HG02840 (cell line): ENCODE measurements at regions not wholly inside any gene's neighbourhood (a gene's known extent, or its start where the extent isn't known, plus 50 kb on each side); places are given as distances from the start of the nearest gene placed in this dataset.

Experiments used
- ATAC-seq: cut with Tn5 transposase; IDR thresholded peaks from one replicate; pipeline ENCODE4 v1.9.1; 2021; ENCODE audit warnings: mild to moderate bottlenecking, moderate library complexity, moderate number of reproducible peaks; ENCODE audit not compliant: unreplicated experiment, low FRiP score

DNA sequence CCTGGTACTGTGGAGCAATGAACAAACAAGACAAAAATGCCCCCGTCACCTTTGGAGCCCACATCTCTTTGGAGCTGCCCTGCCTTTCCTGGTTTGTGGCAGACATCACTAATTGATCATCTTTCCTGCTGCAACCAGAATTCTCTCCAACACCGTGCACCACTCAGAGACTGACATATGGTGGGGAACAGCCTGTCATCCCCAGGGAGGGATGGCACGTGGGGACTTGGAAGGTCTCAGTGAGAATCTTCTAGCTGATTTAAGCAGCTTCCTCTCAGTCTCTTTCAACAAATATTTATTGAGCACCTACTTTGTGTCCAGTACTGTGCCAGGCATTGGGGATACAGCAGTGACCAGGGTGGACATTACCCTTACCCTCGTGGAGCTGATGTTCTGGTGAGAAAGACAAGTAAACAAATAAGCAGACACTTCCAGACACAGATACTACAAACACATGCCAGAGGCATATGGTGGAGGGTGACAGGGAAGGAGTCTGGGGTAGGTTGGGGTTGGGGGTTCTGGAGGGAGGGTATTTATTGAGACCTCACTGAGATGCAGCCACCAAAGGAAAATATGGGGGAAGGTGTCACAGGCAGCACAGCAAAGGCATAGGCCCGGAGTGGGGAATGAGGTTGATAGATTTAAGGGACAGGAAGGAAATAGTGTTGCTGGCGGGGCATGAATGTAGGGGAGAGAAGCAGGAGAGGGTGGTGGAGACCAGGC lies 82.3 kb downstream of the CEBPB start:
- no peak for ATAC-seq

DNA sequence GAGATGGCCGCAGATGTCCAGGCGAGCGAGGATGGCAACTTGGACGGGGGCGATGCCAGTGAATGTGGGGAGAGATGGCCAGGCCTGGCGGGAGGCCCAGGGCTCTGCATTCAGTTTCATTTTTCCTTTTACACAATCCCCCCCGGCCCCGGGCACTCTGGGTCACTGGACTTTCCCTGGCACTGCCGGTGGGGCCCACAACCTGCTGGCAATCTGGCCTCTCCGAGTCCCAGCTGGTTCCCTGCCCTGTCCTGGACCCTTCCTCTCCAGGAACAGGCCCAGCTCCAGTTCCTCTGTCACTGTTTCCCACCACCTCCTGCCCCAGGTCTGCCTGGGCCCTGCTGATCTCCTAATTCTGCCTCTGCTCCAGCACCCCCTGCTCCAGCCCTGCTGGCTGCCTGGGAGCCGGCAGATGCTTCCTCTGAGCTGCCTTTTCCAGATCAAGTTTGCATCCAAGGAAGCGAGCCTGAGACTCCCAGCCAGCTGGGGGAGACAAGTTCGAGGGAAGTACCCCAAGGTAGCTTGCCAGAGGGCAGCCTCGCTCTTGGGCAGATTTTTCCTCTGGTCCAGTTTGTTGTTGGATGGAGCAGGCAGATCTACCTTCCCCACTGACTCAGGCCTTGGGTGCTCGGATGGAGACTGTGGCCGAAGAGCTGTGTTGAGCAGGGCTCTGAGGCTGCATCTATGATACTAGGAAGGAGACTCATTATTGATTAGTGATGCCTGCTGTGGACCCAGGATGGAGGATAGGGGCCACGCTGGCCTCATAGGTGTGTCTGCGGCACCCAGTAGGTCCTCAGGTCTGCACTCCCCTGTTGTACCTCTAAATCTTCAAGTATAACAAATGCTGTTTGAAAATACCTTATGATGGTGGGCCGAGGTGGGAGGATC lies 83.2 kb downstream of the CEBPB start:
- ATAC-seq = no peak

DNA sequence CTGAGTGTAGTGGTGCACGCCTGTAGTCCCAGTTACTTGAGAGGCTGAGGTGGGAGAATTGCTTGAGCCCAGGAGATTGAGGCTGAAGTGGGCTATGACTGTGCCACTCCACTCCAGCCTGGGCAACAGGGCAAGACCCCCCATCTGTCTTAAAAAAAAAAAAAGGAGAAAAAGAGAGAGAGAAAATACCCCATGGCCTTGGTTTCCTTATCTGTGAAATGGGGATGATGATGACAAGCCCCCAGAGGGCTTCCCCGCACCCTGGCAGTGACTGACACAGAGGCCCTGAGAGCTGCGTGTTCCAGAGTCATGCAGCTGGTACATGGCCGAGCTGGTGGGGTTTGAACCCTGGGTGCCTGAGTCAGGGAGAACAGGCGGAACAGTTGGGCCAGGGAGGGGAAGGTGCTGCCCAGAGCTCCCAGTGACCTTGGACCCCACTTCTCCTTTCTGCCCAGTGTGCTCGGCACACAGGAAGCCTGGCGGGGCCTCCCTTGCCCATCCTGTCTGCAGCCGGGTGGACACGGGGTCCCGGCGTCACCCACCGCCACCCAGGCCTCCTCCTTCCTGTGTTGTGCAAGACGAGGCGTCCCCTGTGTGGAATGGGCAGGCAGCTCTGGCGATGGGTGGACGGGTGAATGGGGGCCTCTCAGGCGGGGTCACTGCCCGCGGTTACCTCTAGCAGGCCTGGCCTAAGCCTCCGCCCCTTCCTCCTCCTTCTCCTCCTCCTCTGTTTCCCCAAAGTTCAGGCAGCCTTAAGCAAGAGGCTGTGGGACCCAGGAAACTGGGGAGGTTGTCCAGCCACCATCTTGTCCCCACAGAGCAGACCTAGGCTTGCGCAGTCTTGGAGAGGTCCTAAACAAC lies 84.2 kb downstream of the CEBPB start:
- no peak for ATAC-seq

DNA sequence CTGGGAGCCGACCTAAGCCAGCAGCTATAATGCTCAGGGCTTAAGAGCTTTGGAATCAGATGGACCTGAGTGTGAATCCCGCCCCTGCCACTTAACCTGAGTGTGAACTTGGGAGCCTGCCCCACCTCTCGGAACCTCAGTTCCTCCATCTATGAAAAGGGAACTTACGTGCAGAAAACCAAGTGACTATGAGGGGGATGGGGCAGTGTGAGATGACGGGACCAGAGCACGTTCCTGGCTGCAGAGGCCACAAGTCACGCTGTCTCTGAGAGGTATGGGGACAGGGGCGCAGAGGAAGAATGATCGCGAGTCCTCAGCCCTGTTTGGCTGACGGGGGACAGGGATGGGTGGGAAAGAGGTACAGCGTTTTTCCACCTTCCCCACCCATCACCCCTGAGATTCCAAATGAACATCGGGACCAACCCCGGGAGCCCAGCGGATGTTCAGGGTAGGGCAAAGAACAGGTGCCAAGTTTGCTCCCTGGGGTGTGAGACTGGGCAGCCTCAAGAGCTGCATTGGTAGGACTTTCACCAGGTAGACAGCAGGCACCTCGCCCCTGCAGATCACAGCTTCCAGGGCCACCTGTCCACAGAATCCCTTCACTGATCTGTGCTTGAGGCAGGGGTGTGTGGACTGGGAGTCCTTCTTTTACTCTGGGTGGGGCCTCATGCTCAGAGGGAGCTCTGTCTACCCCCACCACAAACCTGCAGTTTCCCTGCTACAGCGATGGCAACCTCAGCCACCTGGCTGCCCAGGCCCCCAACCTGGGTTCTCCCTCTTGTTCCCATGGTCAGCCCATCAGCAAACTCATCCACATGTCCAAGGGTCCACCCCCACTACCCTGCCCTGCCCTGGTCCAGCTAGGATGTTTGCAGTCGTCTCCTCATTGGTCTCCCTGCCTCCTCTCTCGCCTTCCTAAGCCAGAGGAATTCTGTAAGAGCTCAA lies 85.8 kb downstream of the CEBPB start:
- ATAC-seq = no peak

DNA sequence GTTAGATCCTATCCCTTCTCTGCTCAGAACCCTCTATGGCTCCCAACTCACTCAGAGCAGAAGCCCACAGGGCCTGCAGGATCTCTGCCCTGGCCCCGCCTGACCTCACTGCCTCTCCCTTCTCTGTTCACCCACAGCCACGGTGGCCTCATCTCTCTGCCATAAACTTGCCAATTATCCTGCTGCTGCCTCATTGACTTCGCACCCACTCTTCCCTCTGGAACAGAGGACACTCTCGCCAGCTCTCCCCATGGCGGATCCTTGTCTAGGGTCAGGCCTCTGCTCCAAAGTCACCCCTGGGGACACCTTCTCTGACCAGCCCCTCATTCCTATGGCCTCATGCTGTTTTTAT lies 86.4 kb downstream of the CEBPB start:
- ATAC-seq = no peak

DNA sequence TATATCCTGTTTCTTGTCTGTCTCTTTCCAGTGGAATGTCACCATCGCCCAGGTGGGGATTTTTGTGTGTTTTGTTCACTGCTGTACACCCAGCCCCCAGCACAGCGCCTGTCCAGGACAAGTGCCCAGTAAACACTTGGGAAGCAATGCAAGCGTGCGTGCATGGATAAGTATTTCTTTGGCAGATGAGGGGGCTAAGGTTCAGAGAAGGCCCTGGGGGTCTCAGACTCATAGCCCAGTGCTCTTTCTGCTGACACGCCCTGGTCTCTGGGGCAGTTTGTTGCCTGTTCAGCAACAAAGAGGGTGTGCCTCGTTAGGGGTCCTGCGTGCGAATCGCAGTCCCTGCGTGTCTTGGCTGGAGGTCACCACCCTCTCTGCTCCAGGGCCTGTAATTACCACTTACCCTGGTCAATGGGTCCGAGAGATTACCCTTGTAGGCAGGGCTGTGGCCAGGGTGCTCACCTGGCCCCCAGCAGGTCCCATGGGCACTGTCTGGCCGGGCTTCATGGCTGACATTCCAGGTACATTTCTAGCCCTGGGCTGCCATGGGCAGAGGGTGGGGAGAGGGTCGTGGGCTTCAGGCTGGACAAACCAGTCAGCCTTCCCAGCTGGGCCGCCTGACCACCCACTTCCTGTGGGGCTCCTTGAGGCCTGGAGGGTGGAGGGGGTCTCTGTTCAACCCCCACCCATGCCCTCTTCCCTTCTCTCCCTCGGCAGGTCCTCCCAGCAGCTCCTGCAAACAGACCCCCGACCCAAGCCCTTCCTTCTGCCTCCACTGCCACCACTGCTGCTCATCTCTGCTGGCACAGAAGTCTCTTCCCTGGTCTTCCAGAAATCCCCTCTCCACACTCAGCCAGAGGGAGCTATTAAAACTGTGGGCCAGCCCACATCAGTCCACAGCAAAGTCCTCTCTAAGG lies 87.1 kb downstream of the CEBPB start:
- no peak for ATAC-seq

DNA sequence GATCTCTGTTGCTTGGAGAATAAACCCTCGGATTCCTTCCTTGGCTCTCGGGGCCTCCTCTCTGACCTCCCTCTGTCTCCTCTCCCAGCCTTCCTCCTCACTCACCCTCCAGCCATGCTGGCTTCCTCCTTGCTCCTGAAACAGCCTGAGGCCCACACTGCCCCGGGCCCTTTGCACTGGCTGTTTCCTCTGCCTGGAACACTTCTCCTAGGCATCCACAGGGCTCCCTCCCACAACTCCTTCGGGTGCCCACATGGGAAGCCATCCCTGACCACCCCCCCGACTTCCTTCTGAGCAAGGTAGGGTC lies 87.7 kb downstream of the CEBPB start:
- ATAC-seq = no peak

DNA sequence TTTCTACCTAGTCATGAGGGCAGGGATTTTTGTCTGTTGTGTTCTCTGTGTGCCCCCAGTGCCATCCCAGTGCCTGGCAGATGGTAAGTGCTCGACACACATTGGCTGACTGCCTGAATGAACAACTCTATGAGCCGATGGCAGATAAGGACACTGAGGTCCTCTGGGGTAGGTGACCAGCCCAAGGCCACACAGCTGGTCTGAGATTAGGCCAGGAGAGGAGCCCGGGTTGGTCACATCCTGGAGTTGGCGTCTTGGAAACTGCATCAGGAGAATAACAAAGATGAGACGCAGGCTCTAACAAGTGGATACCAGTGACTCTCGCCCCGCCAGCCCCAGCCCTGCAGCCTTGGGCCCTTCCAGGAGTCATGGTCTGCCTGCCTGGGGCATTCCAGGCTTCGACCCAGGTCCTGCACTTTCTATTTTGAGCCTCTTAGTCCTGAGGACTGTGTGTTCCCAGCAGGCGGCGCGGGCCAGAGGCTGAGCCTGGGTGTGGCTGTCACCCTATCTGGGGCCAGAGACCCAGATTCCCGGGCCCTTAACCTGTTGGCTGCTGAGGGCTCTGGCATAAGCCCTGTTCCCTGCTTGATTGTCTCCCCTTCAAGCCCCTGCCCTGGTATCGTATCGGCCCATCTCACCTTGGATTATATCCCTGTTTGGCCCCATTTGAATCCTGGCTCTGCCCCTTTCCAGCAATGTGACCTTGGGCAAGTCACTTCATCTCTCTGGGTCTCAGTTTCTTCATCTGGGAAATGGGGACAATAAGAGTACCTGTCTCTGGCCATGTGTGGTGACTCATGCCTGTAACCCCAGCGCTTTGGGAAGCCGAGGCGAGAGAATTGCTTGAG lies 88.3 kb downstream of the CEBPB start:
- ATAC-seq = no peak

DNA sequence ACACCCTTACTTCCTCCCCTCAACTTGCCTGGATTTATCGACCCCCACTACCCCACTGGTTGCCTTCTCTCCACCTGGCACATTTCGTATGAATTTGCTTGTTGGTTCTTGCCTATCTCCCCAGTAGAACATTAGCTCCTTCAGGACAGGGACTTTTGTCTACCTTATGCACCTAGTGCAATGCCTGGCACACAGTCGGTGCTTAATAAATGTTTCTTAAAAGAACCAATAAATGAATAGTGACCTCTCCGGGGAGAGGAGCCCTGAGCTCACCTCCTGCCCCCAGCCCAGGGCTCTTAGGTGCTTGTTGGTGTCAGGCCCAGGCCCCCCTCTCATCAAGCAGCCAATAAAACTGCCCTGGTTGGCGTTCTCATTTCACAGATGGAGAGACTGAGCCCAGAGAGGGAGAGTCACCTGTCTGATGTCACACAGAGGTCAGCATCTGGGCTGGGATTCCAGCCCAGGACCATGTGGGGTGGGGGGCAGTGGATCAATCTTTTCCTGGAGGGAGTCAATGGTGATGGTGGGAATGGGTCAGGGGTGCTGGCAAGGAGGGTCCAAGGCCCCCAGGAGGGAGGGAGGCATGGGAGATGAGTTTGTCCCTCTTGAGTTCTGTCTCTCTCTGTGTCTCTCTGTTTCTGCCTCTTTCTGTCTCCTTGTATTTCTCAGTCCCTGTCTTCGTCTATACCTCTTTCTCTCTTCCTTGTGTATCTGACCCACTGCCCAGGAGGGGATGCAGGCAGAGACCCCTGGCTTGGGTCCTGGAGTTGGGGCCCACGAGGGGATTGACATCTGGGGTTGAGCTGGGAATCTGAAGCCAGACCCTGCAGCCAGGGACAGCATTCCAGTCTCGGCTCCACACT lies 89.6 kb downstream of the CEBPB start:
- ATAC-seq = no peak

DNA sequence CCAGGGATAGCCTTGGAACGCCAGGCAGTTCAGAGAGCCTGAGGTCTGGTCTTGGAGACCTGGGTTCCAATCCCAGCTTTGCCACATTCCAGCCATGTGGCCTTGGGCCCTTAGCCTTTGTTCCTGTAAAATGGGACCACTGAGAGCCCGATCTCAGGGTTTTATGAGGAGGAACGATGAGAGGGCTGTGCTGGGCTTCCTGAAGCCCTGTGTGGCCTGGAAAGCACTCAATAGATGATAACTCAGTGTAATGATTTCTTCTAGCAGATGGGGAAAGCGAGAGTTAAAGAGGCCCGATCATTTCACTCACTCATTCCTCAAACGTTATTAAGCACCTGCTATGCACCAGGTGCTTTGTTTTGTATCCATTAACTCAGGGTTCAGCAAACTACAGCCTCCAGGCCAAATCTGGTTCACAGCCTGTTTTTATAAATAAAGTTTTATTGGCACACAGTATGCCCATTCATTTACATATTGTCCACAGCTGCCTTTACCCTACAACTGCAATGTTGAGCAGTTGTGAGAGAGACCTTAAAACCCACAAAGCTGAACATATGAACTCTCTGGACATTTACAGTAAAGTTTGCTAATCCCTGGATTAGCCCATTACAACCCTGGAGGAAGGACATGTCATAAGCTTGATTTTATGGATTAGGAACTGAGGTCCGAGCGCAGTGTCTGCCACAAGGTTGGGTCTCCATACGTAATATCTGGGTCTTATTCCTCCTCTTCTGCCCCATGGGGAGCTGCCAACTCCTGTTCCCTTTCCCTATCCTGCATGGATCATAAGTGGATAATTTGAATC lies 90.4 kb downstream of the CEBPB start:
- no peak for ATAC-seq

DNA sequence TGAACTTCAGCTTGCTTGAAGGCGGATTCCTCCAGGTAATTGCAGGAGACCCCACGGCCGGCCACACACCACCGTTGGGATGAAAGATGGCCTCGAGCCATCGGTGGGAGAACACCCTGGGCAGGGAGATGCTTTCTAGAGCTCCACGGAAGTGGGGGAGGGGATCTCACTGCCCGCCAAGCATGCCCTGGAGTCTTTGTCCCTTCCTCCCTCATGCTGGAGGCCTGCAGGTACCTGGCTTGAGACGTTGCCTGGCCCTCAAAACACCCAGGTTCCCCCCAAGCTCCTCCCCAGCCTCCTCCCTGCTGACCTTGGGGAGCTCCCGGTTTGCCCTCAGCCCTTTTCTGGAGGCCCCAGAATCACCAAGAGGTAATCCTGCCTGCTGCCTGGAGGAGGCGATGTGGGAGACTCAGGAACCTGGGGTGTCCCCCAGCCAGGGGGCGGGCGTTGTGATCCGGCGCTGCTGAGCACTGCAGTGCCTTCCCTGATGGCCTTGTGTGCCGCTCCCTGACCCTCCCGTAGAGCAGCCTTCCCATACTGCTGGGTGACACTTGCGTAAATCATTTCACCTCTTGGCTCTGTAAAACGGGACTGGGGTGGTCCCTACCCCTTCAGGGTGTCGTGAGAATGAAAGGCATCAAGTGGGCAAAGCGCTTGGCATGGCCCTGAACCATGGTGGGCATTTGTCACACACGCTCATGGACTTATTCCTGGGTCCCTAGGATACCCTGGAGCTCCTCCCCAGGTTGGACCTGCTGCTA lies 91.4 kb downstream of the CEBPB start:
- ATAC-seq = no peak

DNA sequence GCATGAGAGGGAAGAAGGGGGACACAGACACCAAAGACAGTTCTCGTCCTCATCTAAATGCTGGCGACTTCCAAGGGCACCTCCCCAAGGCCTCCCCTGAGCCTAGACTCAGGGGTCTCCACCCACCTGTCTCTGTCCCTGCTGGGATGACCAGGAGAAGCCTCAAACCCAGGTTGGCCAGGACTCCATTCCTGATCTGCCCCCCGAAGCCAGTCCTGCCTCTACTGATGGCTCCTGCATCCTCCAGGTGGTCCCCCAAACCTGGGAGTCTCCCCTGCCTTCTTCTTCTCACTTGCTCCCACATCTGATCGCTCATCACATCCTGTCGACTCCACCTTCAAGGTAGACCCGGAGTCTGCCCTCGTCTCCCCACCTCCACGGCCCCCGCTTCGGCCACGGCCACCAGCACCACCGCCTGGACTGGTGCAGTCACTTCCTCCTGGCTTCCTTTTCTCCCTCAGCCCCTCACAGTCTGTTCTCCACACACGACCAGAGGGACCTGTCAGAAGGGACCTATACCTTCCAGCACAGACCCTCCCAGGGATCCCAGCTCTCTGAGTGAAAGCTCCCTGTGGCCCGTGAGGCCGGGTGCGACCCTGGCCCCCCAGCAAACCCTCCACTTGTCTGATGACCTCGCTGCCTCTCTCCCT lies 92.1 kb downstream of the CEBPB start:
- no peak for ATAC-seq

DNA sequence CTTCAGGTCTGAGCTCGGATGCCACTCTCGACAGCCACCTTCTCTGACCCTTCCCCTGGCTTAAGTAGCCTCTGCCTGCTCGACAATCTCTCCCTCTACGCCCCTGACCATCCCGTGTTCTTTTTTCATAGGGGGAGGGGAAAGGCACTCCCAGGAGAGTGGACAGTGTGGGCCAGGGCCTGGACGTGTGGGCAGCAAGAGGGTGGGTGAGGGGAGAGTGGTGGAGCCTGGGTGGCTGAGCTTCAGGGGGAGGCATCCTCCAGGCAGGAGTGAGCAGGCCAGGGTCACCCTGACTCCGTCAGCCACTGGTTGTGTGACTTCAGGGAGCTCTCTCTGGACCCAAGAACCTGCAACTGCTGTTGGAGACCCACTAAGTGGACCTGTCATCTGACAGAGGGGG lies 92.7 kb downstream of the CEBPB start:
- ATAC-seq = no peak

DNA sequence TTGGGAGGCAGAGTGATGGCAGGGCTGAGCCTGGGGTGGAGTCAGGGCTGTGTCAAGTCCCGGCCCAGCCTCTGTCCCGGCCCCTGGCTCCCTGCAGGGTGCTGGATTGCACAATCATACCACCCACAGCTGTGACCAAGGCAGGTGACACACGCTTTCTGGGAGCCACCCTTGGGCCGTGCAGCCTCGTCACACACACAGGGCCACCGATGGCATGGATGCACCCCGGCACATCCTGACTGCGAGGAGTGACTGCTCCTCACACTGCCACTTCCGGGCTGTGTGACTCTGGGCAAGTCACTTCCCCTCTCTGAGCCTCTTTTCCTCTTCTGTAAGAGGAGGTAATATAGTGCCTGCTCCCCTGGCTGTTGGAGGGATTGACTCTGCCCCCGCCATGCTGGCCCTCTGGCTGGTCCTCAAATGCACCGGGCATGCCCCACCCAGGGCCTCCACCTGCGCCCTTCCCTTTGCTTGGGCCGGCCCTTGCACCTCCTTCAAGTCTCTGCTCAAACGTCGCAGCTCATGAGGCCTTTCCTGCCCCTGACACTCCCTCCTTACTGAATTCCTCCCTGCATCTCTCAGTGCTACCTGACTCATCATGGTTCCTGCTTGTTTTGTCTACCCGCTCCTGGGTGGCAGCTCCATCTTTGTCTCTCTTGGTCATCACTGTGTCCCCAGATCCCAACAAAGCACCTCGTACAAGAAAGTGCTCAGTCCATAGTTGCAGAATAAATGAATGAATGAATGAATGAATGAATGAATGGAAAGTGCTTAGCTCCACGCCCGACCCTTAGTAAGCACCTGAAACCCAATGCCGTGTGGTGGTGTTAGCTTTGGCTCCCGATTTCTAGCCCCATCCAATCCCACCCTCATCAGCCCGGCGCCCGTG lies 93.5 kb downstream of the CEBPB start:
- ATAC-seq = no peak
